ENCODE measurements at regions not wholly inside any gene's neighbourhood (a gene's known extent, or its start where the extent isn't known, plus 50 kb on each side); places are given as distances from the start of the nearest gene placed in this dataset.
"Not testable (repeated sequence)": the region's sequence is repeated elsewhere in the genome, so short reads cannot be mapped to it uniquely, and the experiment has no call there.

DNA sequence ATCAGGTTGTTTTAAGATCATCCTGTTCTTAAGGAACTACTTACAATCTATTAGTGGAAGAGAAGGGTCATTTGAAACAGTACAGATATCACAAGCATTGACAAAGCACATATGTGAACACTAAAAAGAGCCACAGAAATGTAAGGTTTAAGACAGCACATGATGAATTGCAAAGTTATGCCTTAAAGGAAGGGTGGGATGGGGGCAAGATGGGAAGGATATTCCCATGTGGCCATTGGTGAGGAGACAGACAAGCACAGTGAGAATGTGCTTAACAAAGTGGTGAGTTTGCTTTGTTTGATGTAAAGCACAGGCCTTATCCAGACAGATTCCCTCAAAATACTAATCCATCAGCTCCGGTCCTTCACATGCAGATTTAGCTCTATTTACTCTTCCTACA is 151.6 kb upstream of the IVNS1ABP start:
- DNase-seq (ENCODE audit: low read depth in 3 of 3), result no peak

DNA sequence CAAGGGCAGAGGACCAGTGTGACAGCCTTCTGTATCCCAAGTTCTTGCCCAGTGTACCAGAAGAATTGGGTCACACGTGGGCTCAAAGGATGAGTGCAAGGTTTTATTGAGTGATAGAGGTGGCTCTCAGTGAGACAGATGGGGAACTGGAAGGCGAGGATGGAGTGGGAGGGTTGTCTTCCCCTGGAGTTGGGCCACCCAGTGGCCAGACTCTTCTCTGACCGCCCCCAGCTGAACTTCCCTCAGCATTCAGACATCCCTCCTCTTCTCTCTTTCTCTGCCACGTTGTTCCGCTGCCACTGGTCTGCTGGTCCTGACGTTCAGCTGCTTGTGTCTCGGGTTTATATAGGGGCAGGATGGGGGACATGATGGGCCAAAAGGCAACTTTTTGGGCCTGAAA is 150.1 kb upstream of the IVNS1ABP start:
- DNase-seq (ENCODE audit: low read depth in 3 of 3), result no peak

DNA sequence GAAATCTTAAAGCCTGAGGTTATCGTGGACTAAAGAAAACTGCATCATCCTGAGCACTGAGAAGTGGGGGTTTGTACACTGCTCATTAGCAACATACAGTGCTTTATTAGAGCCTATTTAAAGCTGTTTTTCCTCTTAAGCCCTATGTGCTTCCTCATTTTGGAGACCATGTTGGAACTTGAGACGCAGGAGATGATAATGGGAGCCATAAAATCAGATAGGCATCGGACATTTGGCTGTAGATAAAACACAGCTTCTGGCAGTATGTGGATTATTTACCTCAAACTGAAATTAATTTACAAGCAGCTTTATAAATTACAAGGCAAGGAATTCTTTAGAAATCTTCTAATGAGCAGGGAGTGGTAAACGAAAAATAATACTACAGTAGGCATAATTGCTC is 147.7 kb upstream of the IVNS1ABP start:
- DNase-seq (ENCODE audit: low read depth in 3 of 3), result no peak

DNA sequence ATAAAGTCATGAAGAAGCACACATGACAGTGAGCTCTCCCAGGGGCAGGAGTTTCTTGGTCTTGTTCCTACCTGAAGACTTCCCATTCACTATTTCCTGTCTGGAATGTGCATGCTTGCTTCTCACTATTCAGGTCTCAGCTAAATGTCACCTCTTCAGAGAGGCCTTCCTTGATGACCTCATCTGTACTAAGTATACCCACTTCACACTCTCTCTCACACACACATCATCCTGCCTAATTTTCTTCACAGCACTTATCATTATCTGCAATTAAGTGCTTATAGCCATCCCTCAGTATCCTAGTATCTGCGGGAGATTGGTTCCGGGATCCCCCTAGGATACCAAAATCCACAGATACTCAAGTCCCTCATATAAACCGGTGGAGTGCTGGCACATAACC is 146.4 kb upstream of the IVNS1ABP start:
- no peak for DNase-seq (ENCODE audit: low read depth in 3 of 3)

DNA sequence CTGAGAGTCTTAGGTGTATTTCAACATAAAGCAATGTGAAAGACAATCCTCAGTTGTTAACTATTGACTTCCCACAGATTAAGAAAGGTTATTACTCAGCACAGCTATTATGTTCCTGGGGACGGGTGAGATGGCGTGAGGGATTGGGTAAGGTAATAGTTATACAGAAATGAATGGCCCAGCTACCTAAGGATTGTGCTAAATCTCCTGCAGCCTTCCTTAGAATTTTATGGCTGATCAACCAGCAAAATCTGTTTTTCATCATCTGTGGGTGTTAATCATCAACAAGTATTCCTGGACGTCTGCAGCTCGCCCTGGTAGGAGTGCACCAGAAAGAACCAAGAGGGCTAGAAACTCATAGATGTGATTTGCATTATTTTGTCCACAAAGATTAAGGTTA is 146.0 kb upstream of the IVNS1ABP start:
- DNase-seq (ENCODE audit: low read depth in 3 of 3), result no peak

DNA sequence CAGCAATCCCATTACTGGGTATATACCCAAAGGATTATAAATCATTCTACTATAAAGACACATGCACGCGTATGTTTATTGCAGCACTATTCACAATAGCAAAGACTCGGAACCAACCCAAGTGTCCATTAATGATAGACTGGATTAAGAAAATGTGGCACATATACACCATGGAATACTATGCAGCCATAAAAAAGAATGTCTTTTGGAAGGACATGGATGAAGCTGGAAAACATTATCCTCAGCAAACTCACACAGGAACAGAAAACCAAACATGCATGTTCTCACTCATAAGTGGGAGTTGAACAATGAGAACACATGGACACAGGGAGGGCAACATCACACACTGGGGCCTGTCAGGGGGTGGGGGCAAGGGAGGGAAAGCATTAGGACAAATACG is 143.7 kb upstream of the IVNS1ABP start:
- not testable (repeated sequence) for DNase-seq (ENCODE audit: low read depth in 3 of 3)

DNA sequence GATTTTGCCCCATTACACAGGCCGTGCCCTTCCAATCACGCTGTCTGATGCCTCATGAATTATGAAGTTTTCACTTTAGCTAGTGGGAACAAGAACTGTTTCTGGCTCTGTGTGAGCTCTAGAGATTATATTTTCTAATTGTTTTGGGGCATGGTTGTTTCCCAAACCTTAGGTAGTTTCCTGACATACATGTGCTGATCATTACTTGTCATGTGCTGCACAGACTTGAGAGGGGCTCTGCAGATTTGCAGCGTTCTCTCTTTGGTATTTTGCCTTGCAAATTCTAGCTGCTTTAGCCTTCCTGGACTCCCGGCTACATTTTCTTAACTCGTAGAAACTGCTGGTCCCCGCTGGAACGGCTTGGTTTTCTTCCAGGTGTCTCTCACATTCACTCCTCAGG is 142.1 kb upstream of the IVNS1ABP start:
- no peak for DNase-seq (ENCODE audit: low read depth in 3 of 3)

DNA sequence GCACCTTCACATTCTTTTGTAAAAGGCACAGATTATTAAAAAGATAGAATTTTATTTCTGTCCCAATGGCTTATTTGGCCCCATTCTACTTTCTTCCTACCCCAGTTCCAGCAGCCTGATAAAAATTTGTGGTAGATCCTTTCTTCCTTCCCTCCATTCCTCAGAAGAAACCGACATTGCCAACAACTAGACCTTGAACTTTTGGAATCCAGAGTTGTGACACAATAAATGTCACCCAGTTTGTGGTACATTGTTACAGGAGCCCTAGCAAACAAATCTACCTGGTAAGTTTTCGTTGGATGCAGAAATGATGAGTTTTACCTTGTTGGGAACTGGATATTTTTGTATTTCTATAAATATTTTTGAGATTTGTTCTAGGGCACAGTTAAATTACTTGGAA is 141.6 kb upstream of the IVNS1ABP start:
- DNase-seq (ENCODE audit: low read depth in 3 of 3), result no peak

DNA sequence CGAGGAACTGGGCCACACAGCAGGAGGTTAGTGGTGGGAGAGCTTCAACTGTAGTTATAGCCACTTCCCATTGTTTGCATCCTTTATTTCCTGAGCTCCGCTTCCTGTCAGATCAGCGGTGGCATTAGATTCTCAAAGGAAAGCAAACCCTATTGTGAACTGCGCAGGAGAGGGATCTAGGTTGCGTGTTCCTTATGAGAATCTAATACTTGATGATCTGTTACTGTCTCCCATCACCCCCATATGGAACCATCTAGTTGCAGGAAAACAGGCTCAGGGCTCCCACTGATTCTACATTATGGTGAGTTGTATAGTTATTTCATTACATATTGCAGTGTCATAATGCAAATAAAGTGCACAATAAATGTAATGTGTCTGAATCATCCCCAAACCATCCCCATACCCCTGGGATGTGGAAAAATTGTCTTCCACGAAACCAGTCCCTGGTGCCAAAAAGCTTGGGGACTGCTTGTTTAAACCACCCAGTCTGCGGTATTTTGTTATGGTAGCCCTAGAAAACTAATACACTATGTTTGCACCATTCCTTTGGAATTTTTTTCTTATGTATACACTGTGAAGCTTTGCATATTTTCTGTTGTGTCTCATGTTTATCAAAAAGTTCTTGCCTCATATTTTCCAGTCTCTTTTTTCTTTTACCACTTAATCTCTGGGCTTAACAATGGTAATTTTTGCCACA is 136.6 kb upstream of the IVNS1ABP start:
- no peak for DNase-seq (ENCODE audit: low read depth in 3 of 3)

DNA sequence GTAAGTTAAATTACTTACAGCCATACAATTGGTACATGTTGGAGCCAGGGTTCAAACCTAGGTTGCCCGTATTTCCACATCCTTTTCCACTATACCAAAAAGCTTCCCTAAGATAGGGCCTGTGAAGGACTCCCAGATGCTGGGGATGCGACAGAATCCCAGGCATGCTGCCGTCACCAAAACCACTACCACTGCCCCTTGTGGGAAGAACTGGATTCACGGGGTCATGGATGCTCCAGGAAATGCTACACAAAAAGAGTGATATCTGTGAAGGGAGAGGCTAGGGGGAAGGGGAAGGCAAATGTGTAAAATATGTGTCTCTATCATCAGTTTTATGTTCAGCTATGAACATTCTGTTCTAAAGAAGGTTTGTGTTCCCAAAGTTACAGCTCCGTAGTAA is 133.9 kb upstream of the IVNS1ABP start:
- no peak for DNase-seq (ENCODE audit: low read depth in 3 of 3)

DNA sequence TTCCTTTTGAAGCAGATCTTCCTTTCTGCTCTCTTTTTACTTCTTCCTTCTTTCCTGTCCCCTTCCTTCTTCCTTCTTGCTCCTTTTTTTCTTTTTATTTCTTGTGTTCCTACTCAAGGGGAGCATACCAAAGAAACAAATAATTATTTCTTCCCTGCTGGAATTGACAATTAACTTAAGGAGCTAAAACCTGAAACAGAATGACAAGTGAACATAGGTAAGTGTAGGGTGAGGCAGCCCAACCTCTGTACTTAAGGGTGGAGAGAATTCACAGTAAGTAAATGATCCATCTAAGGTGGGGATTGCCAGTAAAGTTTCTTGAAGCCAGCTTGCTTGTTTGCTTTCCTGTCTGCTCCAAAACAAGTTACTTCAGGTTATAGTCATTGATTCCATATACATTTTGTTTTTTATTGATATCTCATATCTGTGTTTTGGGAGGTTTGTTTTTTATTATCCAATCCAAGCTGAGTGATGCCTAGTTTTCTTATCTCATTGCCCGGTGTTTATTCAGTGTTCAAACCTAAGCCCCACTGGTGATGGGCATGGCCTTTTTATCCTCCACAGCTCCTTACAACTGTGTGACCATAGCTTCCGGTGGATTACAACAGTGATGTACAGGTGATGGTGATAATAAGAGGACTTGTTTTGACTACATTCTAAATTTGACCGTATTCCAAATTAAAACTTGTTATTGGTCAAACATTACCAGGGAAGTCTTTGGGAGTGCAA is 133.2 kb upstream of the IVNS1ABP start:
- DNase-seq (ENCODE audit: low read depth in 3 of 3), result no peak

DNA sequence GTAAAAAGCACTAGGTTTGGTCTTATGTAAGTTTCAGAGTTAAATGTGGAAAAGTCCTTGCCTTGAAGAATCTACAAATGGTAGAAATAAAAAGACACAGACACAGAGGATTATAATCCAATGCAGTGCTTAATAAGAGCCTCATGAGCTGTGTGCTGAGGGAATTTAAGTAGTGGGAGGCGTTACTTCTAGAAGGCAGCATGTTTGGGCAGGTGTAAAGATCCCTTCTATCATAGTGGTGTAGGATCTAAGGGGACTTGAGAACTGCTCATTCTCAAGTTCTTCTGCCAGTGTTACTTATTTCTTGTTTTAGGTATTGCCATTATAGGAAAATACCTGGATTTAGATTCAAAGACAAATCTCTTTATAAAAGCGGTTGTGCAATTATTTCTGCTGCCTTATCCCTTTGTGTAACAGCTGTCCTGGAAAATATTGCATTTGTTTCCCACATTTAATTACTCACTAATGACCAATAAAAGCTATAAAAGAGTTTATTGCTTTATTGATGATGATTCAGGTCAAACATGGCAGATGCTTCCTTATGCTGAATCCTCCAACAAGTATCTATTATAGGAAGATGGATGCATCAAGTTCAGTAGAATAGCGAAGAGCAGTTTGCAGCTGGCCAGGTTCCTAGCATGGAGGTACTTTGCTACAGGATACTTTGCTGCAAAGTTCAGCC is 132.5 kb upstream of the IVNS1ABP start:
- no peak for DNase-seq (ENCODE audit: low read depth in 3 of 3)

DNA sequence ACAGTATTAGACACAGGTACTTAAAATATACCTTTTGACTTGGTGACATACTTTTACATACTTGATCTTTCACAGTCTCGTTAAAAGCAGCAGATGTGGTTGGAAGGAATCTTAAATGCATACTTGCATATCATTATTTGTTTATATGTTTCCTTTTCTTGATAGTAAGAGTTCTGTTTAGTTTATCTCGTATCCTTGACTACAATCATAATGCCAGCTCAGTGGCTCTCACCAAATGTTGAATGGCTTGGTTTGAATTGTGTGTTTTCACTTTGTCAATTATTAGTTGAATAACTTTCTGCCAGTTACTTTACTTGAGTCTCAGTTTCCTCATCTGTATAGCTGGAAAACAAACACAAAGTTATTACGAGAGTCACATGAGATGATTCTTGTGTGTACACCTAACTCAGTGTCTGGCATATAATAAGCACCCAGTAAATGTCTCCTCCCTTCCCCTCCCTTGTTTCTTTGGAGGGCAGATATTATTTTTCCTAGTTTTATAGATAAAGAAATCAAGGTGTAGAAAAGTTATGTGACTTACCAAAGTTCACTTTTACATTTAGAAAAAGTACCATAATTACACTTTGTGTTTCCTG is 131.6 kb upstream of the IVNS1ABP start:
- no peak for DNase-seq (ENCODE audit: low read depth in 3 of 3)

DNA sequence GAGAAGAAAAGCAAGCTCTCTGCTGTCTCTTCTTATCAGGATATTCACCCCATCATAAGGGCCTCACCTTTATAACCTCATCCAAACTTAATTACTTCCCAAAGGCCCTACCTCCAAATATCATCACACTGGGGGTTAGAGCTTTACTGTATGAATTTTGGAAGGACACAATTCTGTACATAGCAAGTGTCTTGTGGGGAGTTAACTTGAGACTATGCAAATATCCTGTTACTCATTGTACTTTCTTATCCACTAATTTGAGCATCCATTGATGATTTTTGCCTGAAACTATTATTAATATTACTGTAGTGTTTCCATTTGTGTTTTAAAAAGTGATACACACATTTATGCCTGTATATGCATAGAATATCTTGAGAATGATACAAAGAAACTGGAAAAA is 129.1 kb upstream of the IVNS1ABP start:
- DNase-seq (ENCODE audit: low read depth in 3 of 3), result no peak

DNA sequence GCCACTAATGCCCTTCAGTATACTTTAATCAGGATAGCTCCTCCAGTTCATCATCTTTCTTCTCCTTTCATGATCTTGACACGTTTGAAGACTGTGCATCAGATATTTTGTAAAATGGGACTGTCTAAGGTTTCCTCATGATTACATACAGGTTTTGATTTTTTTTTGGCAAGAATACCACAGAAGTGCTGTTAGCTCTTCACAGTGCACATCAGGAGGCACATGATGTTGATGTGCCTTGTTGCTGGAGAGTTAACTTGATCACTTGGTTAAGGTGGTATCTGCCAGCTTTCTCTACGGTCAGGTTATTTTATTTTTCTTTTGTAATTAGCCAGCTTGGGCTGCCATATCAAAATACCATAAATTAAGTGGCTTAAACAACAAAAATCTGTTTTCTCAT is 128.6 kb upstream of the IVNS1ABP start:
- no peak for DNase-seq (ENCODE audit: low read depth in 3 of 3)

DNA sequence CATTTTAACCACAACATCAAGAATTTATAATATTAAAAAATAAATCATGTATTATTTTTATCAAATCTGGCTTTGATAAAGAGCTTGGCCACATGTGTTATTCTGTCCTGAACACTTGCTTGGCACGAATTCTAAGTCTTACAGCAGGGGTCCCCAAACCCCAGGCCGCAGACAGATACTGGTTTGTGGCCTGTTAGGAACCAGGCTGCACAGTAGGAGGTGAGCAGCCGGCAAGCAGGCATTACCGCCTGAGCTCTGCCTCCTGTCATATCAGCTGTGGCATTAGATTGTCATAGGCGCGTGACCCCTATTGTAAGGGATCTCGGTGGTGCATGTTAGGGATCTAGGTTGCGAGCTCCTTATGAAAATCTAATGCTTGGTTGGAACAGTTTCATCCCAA is 127.6 kb upstream of the IVNS1ABP start:
- DNase-seq (ENCODE audit: low read depth in 3 of 3), result no peak

DNA sequence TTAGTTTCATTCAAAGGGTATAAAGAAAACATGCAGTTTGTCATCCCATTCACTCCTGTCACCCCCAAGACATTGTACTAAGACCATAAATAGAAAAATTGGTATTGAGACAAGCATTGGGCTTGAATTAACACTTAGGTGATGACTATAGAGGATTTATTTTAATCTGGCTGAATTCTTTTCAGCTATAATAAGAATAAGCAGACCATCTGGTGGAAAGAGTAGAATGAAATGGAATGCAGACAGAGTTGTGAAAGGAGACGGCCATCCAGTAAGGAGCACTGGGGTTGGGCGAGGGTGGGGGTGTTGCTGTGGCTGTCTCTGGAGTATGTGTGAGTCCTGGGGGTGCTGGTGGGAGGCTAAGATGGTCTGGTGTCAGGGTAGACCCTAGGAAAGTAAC is 125.0 kb upstream of the IVNS1ABP start:
- DNase-seq (ENCODE audit: low read depth in 3 of 3), result no peak

DNA sequence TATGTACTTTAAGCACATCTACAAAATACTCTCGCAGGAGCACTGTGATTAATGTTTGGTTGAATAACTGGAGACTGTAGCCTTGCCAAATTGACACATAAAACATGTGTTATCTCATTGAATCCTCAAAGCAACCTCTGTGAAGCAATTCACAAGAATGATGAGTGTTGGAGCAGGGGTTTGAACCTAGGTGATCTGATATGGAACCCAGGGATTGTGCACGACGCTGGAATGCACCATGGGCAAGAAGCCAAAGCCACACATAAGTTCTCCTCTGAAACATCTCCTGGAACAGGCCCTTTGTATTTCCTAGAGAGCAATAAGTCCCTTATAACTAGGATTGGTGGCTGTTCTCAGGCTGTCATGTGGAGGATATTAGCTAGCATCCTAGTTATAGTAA is 124.6 kb upstream of the IVNS1ABP start:
- DNase-seq (ENCODE audit: low read depth in 3 of 3), result no peak

DNA sequence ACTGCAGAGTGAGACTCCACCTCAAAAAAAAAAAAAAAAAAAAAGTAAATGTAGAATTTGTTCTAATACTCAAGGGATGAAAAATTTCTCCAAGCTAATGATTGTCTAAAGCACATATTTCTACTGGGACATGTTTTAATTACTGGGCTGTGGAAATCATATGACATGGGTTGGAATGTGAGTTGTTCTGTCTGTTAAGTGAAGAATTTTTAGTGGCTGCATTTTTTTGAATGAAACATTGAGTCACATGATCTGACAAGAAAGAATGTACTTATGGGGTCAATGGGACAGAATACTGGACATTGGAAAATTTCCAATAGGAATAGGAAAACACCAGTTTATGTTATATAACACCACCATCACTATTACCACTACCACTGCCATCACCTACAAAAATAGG is 123.8 kb upstream of the IVNS1ABP start:
- no peak for DNase-seq (ENCODE audit: low read depth in 3 of 3)

DNA sequence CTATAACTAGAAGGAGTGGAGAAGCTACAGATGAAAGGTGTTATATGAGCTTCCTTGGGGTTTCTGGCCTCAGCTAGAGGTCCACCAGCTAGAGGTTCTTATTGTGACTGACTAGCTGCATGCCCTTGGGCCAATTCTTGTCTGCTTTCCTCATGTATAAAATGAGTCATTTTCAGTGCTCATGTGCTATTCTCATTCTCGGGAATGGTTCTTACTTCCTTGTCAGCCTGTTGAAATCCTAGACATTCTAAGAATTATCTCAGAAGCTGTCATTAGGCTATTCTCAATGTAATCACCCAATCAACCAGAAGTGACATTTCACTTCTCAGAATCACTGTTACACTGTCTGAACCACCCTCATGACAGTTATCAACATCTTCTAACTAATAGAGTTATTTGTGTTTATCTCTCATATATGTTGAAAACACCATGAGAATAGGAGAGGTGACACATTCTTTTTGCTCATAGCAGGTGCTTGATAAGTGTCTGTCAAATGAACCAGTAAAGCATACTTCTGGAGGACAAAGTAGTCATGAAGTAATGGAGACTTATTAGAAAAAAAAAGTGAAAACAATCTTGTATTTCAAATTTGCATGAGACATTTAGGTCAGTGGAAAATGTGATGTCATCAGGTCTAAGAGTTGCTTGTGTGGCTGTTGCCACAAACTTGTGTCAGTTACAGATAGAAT is 122.8 kb upstream of the IVNS1ABP start:
- DNase-seq (ENCODE audit: low read depth in 3 of 3), result peak in 2 of 3 donors; percentile 7 to 30

DNA sequence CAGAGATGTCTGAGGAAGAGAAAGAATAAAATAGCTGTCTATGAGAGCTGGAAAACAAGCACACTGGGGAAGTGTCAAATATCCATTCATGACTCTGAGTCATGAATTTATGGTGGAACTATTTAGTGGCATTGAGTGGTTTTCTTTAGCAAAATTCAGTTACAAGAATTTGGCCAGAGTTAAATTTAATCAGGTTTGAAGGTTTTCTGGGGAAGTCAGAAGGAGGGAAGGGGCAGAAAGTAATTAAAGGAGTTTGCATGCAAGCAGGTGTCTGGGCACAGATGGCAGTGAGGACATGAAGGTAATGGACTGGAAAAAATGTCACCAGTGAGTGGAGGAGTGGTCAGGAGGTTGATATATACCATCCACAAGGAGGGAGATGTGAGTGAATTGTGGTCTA is 121.9 kb upstream of the IVNS1ABP start:
- no peak for DNase-seq (ENCODE audit: low read depth in 3 of 3)

DNA sequence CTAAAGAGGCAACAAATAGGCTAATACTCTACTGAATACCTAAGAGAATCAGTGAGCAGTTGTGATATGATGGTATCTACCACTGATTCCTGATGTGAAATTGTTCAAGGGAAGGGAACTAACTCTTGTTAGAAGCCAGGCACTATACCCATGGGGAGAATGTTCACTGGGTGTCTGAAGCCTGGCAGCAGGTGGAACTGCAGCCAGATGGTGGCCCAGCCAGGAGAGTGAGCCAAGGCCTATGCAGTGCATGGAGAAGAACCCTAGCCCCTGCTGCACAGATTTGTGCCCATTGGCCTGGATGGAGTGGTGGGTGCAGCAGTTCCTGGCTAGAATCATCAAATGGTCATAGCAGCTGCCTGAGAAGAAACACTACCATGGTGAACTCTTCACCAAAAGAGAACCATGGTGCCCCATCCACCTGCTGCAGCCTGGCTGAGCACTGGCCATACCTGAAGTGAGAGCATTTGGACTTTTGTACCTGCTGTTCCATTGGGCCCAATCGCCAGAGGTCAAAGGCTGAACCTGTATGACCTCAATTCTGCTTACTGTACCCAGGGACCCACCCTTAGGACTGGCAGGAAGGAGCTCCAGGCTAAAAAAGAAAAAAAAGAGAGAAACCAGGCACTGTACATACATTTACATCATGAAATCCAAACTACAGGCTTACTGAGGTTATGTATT is 118.8 kb upstream of the IVNS1ABP start:
- no peak for DNase-seq (ENCODE audit: low read depth in 3 of 3)

All from stimulated activated CD4-positive, alpha-beta T cell treated with anti-CD3 and anti-CD28 coated beads, TNF-alpha, amount 100 ng/mL, for 48 hours (primary cell).